Nephron progenitor cell (in vitro differentiated cells): ENCODE measurements at regions not wholly inside any gene's neighbourhood (a gene's known extent, or its start where the extent isn't known, plus 50 kb on each side); places are given as distances from the start of the nearest gene placed in this dataset.

Experiments
- DNase-seq: peaks from one replicate; pipeline ENCODE4 v3.0.0; 2021
- H3K27ac Mint-ChIP-seq: 2 replicates; pipeline ENCODE4 v1.8.0; 2021; ENCODE audit warnings: mild to moderate bottlenecking, moderate library complexity, mixed read lengths
- H3K27me3 Mint-ChIP-seq: 2 replicates; pipeline ENCODE4 v1.8.0; 2021; ENCODE audit warnings: mild to moderate bottlenecking, low read depth, mixed read lengths; ENCODE audit not compliant: poor library complexity
- H3K36me3 Mint-ChIP-seq: 2 replicates; pipeline ENCODE4 v1.8.0; 2021; ENCODE audit warnings: low read depth, mixed read lengths
- H3K4me1 Mint-ChIP-seq: 2 replicates; pipeline ENCODE4 v1.8.0; 2021; ENCODE audit warnings: mixed read lengths
- H3K4me3 Mint-ChIP-seq: 2 replicates; pipeline ENCODE4 v1.8.0; 2021; ENCODE audit warnings: mild to moderate bottlenecking, moderate library complexity, mixed read lengths
- H3K9me3 Mint-ChIP-seq: 2 replicates; pipeline ENCODE4 v1.8.0; 2021; ENCODE audit warnings: mild to moderate bottlenecking, moderate library complexity, mixed read lengths
- TF ChIP-seq, protein P1 (sequence below): fragments of 200-600 bp; sonication (generic); IDR thresholded peaks from 2 replicates; pipeline ENCODE4 v1.5.0; 2021; ENCODE audit warnings: antibody characterized with exemption

DNA sequence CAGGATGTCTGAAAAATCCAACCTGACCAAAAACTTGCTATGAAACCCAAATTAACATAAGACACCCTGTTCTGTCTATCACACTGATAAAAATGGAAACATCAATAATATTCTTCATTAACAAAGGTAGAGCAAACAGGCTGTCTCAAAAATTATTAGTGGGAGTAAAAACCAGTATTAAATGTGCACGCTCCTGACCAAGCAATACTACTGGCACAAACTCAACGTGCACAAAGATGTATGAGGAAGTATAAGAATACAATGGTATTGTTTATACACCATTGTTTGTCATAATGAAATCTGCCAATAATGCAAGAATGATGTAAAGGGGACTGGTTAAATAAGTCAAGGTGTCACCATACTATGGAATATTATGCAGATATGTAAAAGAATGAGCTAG lies 288.5 kb downstream of the MN1 start:
- TF ChIP-seq, protein P1, sequence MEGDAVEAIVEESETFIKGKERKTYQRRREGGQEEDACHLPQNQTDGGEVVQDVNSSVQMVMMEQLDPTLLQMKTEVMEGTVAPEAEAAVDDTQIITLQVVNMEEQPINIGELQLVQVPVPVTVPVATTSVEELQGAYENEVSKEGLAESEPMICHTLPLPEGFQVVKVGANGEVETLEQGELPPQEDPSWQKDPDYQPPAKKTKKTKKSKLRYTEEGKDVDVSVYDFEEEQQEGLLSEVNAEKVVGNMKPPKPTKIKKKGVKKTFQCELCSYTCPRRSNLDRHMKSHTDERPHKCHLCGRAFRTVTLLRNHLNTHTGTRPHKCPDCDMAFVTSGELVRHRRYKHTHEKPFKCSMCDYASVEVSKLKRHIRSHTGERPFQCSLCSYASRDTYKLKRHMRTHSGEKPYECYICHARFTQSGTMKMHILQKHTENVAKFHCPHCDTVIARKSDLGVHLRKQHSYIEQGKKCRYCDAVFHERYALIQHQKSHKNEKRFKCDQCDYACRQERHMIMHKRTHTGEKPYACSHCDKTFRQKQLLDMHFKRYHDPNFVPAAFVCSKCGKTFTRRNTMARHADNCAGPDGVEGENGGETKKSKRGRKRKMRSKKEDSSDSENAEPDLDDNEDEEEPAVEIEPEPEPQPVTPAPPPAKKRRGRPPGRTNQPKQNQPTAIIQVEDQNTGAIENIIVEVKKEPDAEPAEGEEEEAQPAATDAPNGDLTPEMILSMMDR = no peak

DNA sequence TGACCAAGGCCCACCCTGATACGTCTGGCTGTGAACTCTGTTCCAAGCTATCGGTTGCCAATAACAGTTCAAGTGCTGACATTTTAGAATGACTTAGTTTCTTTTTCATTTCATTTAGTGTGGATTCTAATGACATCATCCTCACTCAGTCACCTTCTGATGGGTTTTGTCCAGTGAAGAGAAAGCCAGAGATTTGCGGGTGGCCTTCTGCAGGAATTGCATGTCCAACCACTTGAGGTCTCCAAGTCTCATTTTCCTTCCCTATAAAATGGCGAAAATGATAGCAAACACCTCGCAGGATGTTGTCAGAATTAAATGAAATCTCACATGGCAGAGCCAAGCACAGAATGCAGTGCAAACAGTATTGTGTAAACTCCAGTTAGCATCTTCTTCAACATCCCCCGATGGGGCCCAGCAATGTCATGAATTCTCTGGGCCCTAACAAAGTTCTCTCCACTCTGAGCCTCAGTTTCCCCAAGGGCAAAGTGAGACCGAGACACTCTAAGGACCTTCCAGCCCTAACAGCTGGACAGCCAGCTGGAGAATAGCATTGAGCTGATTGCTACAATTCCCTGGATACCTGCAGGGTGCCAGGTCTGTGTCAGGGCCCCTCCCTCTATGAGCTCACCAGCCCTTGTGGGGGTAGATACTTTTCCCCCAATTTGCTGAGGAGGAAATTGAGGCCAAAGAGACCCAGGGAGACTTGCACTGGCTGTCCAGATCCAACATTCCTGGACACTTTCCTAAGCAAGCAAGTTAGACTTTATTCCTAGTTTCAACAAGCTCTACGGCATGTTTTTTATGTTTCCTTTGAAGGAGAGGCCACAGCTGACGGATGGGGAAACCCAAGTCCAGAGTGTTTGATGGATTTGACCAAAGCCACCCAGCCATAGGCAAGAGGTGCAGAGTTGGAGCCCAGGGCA lies 286.7 kb downstream of the MN1 start:
- Mint-ChIP-seq H3K27me3 (peaks cover 41% of the 10 kb centered on the region), H3K36me3 (no peaks in the 10 kb centered on the region), H3K4me1 (peaks cover 19% of the 10 kb centered on the region), H3K4me3 (no peak overlapping the region), H3K9me3 (no peaks in the 10 kb centered on the region), H3K27ac (no peak overlapping the region)
- TF ChIP-seq, protein P1 = no peak
- DNase-seq = no peak

More for the DNA sequence above, 288.5 kb downstream of the MN1 start:
- peaks cover 57% of the 10 kb centered on the region for H3K27me3 Mint-ChIP-seq
- H3K27ac Mint-ChIP-seq = no peak overlapping the region
- H3K4me1 Mint-ChIP-seq = peaks cover 5% of the 10 kb centered on the region
- H3K36me3 Mint-ChIP-seq = no peaks in the 10 kb centered on the region
- no peaks in the 10 kb centered on the region for H3K9me3 Mint-ChIP-seq
- DNase-seq = no peak
- no peak overlapping the region for H3K4me3 Mint-ChIP-seq

DNA sequence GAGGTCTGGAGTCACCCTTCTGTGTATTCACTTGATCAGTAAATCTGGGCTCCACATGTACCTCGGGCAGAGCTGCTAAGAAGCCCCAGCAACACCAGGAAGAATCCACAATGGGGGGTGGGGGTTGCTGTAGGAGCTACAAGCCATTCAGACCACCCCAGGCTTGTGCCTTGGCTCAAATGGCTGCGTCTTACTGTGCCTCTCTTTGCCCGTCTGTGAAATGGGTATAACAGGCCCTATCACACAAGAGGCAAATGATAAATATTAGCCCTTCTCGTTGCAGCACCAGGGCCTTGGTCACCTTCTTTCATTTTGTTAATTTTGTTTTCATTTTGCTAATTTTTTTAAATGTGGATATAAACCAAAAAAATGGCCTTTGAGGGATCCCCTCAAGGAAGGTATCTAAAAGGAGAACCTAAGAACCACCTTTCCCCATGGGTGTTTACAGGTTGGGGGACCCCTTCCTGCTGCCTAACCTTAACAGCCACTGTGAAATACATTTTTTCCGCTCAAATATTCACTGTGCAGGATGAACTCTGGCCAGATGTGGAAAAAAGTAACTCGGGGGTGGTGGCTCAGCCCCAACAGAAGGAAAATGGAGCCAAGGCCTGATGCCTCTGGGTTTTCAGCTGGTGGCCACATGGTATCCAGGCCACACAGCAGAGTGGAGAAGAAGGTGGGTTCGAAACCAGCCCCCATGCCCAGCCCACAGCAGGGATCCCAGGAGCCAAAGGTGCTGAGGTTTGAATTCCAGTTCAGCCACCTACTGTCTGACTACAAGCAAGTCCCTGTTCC lies 284.0 kb downstream of the MN1 start:
- TF ChIP-seq, protein P1 = no peak
- Mint-ChIP-seq H3K36me3 (no peaks in the 10 kb centered on the region), H3K27me3 (peaks cover 21% of the 10 kb centered on the region), H3K4me1 (peaks cover 19% of the 10 kb centered on the region), H3K4me3 (no peak overlapping the region), H3K27ac (peak overlapping the region; percentile 66), H3K9me3 (no peaks in the 10 kb centered on the region)
- no peak for DNase-seq

DNA sequence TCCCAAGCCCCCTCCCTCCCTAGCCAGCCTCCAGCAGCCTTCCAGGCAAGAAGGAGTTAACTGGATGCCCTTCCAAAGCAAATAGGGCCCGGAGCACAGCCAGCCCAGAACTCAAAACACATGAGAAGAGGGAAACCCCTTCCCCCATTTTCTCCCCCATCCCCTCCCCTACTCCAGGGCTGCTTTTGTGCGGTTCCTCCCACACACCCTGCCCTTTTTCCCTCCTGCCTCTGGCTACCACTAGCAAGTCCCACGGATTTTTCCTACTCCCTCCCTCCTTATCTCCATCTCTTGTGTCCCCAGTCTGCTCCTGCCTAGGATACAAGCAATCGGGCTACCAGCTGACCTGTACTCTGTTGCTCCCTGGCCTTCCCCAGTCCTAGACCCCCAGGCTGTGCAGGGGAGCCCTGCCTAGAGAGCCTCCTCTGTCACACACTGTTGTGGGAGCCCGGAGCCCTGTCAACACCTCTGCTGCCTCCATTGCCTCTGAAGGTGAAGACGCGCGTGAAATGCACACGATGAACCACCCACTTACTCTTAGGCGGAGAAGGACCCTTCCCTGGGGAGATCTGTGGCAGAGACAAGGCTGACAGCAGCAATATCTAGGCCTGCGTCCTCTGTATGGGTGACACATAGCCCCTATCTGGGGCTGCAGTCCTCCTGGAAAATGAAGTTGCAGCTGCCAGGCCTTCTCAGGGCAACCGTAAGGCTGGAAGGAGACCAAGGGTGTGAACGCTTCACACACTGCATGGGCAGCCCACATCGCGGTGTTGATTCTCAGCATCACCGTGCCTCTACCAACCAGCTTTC lies 282.8 kb downstream of the MN1 start:
- Mint-ChIP-seq H3K4me1 (peaks cover 19% of the 10 kb centered on the region), H3K9me3 (no peaks in the 10 kb centered on the region), H3K4me3 (peak overlapping the region; percentile 9), H3K27ac (peak overlapping the region; percentile 47), H3K36me3 (no peaks in the 10 kb centered on the region), H3K27me3 (peaks cover 28% of the 10 kb centered on the region)
- TF ChIP-seq, protein P1 = no peak
- DNase-seq = no peak

DNA sequence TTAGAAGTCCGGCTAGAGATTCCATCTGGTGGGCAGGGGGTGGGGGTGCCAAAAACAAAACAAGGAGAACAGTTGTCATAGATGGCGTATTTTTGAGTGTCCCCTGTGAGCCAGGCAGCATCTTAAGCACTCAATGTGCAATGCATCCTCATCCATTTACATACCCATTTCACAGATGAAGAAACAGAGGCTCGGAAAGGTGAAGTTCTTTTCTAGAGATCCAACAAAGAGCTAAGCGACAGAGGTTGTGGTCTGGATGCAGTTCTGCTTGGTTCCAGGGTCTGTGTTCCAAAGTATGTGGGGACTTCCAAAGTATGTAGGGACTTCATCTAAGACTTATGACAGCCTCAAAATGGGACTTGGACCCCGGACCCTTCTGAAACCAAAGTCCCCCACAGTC lies 277.8 kb downstream of the MN1 start:
- TF ChIP-seq, protein P1 = no peak
- Mint-ChIP-seq H3K4me1 (peaks cover 20% of the 10 kb centered on the region), H3K27ac (no peak overlapping the region), H3K4me3 (no peak overlapping the region), H3K9me3 (peaks cover 4% of the 10 kb centered on the region), H3K36me3 (peaks cover under 1% of the 10 kb centered on the region), H3K27me3 (peaks cover 37% of the 10 kb centered on the region)
- no peak for DNase-seq
